Right lobe of liver (tissue), 4 donors: ENCODE measurements at regions not wholly inside any gene's neighbourhood (a gene's known extent, or its start where the extent isn't known, plus 50 kb on each side); places are given as distances from the start of the nearest gene placed in this dataset.

Experiments
- POLR2A ChIP-seq: fragments of 450-650 bp; IDR thresholded peaks from one replicate; pipeline ENCODE4 v1.6.1; 2017; ENCODE audit warnings: antibody characterized with exemption, mild to moderate bottlenecking
- TF ChIP-seq, protein P1 (sequence below), 4 donors: fragments of 200-600 bp in 3 of 4; fragments of 450-650 bp in 1 of 4; IDR thresholded peaks; one replicate each; pipeline versions ENCODE4 v1.5.1 to v1.8.0; 2016 to 2022; ENCODE audit warnings: antibody characterized with exemption in 4 of 4, mild to moderate bottlenecking in 2 of 4
- donor health status: DM: no; HTN: no; CAD: no.
- donor health status: DM: no; HTN: no; CAD: no.
- donor health status: DM: no; HTN: yes; CAD: no.

DNA sequence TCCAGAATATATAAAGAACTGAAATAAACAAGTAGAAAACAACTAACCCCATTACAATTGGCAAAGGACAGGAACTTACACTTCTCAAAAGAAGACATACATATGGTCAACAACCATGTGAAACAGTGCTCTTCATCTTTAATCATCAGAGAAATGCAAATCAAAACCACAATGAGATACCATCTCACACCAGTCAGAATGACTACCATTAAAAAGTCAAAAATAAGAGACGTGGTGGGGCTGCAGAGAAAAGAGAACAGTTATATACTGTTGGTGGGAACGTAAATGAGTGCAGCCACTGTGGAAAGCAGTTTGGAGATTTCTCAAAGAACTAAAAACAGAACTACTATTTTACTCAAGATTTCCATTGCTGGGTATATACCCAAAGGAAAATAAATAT is 1696.3 kb upstream of the TMEFF2 start:
- TF ChIP-seq, protein P1, sequence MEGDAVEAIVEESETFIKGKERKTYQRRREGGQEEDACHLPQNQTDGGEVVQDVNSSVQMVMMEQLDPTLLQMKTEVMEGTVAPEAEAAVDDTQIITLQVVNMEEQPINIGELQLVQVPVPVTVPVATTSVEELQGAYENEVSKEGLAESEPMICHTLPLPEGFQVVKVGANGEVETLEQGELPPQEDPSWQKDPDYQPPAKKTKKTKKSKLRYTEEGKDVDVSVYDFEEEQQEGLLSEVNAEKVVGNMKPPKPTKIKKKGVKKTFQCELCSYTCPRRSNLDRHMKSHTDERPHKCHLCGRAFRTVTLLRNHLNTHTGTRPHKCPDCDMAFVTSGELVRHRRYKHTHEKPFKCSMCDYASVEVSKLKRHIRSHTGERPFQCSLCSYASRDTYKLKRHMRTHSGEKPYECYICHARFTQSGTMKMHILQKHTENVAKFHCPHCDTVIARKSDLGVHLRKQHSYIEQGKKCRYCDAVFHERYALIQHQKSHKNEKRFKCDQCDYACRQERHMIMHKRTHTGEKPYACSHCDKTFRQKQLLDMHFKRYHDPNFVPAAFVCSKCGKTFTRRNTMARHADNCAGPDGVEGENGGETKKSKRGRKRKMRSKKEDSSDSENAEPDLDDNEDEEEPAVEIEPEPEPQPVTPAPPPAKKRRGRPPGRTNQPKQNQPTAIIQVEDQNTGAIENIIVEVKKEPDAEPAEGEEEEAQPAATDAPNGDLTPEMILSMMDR (IDR thresholded peaks at IDR 0.05) = no peak
- TF ChIP-seq POLR2A = no peak
